AG09309 (cell line): ENCODE measurements at regions not wholly inside any gene's neighbourhood (a gene's known extent, or its start where the extent isn't known, plus 50 kb on each side); places are given as distances from the start of the nearest gene placed in this dataset.
A peak's percentile ranks its signal among the peaks of the same experiment; 100 is the strongest.

Experiments used
- DNase-seq: peaks from one replicate; pipeline ENCODE4 v3.0.0-alpha.2; 2010; ENCODE audit warnings: low read depth
- H3K4me3 ChIP-seq: 2 replicates; pipeline ENCODE4 v1.5.1; 2011; ENCODE audit warnings: mild to moderate bottlenecking, low read depth, low read length, moderate library complexity; ENCODE audit not compliant: control insufficient read depth
- TF ChIP-seq, protein P1 (sequence below): IDR thresholded peaks from 2 replicates; pipeline ENCODE4 v1.5.1; 2011; ENCODE audit warnings: mild to moderate bottlenecking, low read depth, low read length, inconsistent platforms; ENCODE audit not compliant: insufficient read depth, control insufficient read depth; ENCODE audit errors: missing control alignments

DNA sequence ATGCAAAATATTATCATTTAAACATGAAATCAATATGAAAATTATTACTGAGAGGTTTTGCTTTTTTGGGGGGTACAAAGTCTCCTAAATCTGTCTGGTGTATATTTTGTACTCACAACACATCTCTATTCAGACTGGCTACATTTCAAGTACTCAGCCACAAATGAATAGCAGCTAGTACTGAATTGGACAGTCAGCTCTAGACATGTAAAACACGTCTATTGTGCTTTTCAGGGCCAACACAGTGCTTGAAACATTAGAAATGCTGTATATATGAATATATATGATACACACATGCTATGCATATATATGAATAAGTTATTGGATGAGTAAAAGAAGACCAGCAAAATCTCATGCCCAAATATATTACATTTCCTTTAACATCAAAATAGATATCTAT lies 103.8 kb upstream of the CFAP20DC start:
- TF ChIP-seq, protein P1, sequence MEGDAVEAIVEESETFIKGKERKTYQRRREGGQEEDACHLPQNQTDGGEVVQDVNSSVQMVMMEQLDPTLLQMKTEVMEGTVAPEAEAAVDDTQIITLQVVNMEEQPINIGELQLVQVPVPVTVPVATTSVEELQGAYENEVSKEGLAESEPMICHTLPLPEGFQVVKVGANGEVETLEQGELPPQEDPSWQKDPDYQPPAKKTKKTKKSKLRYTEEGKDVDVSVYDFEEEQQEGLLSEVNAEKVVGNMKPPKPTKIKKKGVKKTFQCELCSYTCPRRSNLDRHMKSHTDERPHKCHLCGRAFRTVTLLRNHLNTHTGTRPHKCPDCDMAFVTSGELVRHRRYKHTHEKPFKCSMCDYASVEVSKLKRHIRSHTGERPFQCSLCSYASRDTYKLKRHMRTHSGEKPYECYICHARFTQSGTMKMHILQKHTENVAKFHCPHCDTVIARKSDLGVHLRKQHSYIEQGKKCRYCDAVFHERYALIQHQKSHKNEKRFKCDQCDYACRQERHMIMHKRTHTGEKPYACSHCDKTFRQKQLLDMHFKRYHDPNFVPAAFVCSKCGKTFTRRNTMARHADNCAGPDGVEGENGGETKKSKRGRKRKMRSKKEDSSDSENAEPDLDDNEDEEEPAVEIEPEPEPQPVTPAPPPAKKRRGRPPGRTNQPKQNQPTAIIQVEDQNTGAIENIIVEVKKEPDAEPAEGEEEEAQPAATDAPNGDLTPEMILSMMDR = no peak
- DNase-seq = no peak
- H3K4me3 ChIP-seq = no peak overlapping the region

DNA sequence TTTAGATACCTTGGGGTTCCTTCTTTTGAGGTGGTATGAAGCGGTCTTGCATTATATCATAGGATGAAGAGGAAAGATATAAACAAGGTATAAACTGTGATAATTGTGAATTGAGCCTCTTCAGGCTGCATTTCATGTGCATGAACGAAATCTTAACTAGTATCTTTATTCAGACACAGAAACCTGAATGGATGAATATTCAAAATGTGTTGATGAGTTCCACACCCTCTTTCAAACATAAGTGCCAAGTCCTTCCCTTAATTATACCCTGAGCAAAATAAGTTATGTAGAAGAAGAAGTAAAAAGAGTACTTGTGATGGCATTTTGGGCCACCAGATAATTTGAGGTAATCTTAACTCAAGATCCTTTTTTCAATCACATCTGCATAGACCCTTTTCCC lies 103.1 kb upstream of the CFAP20DC start:
- TF ChIP-seq, protein P1 = no peak
- DNase-seq = no peak
- no peak overlapping the region for H3K4me3 ChIP-seq

DNA sequence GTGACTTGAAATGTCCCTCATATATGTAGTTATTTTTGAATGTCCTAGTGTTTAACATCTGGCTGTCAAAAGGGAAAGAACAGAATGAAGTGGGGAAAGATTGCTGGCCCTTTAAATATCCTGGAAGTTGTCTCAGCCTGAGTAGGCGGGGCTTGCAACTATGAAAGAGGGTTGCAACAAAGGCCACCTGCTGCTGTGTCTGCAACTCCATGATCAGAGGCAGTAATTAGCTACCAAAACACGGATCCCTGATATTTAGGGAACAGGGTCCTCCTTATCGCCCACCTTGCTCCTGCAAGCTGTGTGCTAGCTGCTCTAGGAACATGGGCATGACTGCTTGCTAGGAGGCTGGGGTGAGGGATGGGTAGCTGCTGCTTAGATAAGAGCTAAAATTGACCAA lies 100.2 kb upstream of the CFAP20DC start:
- DNase-seq = no peak
- TF ChIP-seq, protein P1 = no peak
- no peak overlapping the region for H3K4me3 ChIP-seq

DNA sequence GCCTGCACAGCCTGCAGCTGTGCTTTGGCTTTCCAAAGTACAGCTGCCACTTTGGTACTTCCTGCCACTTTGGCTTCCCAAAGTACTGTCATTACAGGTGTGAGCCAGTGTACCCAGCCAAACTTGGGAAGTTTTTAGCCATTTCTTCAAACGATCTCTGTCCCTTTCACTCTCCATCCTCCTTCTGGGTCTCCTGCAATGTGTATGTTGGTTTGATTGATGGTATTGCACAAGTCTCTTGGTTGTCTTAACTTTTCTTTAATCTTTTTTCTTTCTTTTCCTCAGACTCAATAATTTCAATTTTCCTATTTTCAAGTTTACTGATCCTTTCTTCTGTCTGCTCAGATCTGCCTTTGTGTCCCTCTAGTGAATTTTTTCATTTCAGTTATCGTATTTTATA lies 99.3 kb upstream of the CFAP20DC start:
- TF ChIP-seq, protein P1 = no peak

DNA sequence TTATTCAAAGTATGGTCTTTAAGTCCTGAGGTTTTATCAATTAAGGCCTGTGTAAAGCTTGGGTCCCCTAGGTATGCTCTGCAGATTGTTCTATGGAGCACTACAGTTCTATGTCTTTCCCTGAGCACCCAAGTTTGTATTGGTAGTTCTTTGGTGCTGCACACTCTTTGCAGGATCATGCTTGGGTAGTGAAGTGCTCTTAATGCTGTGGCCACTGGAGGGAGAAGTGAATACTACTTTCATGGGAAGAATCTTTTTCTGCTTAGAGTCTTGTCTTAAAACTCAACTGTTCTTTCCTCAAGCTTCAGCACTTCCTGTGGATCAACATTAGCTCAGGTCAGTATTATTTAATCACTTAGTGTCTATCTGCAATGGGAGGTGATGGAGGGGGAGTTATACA lies 93.6 kb upstream of the CFAP20DC start:
- no peak for DNase-seq
- TF ChIP-seq, protein P1 = peak; percentile 15
- H3K4me3 ChIP-seq = no peak overlapping the region

More for the DNA sequence above, 99.3 kb upstream of the CFAP20DC start:
- no peak overlapping the region for H3K4me3 ChIP-seq
- DNase-seq = no peak

DNA sequence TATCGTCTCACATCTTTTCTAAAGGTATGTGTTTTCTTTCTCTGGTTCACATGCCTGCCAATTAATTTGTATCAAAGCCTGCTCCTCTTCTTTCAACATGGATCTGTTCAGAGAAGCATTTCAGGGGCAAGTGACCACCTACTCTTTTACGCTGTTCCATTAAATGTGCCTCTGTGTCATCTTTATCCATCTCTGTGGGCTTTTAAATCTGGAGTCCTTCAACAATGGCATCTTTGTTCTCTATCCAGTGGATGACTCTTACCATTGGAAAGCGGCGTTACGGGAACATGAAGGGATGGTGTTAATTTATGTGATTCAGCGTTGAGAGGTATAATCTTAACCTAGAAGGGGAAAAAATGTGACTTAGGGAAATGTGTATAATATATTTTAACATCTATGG lies 92.7 kb upstream of the CFAP20DC start:
- no peak for DNase-seq
- no peak overlapping the region for H3K4me3 ChIP-seq
- TF ChIP-seq, protein P1 = no peak

DNA sequence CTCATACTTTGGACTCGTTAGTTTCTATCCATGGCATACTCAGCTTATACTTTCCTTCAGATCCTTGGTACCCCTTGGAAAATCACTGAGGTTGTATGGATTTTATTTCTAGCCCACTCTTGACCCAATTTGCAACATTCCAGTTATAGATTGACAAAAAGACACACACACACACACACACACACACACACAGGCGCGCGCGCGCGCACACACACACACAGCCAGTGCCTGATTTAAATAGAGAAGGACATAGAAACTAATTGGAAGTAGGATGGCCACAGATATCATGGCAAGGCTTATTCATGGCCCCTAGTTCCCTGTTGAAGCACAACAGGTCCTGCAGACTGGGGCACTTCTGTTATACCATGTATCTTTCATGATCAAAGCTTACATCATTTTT lies 89.1 kb upstream of the CFAP20DC start:
- TF ChIP-seq, protein P1 = no peak
- DNase-seq = no peak
- no peak overlapping the region for H3K4me3 ChIP-seq
